Renal cortical epithelial cell (primary cell): ENCODE measurements at regions not wholly inside any gene's neighbourhood (a gene's known extent, or its start where the extent isn't known, plus 50 kb on each side); places are given as distances from the start of the nearest gene placed in this dataset.
A peak's percentile ranks its signal among the peaks of the same experiment; 100 is the strongest.
"Not testable (repeated sequence)": the region's sequence is repeated elsewhere in the genome, so short reads cannot be mapped to it uniquely, and the experiment has no call there.

Experiments used
- DNase-seq: peaks from one replicate; pipeline ENCODE4 v3.0.0-alpha.2; 2011; ENCODE audit warnings: low read depth

DNA sequence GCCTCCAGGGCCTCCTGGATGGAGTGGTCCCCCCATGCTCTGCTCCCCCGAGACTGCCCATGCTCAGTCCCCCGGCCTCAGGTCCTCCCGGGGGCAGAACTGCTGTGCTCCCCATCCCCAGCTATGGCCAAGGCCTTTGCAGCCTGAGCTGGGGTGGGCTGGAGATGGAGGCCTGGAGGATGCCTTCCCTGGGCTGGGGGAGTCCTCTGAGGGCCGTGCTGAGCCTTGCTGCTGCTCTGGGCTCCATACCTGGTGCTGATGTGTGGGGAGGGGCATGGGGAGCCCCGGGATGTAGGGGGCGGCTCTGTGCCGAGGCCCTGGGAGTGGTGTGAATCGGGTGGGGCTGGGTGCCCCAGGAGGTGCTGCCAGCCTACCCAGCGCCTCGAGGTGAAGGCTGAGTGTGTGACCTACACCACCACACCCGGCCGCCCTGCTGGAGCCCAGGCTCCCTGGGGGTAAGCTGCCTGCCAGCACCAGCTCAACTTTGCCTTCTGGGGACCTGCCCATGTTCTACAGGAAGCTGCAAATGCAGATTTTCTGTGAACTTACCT is 109.5 kb downstream of the UNCX start:
- no peak for DNase-seq

DNA sequence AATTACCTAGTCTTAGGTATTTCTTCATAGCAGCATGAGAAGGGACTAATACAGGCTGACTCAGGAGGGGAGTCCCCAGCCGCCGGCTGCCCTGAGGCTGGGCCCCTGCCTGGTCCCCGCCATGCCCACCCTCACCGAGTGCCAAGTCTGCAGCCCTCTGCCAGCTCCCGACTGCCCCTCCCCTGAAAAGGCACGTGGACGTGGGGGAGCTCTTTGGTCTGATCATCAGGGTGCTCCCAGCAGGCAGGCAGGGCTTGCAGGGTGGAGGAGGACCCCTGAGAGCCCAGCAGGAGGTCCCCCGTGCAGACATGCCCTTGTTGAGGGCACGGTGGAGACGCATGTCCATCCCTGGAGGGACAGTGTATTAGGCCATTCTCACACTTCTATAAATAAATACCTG is 110.9 kb downstream of the UNCX start:
- peak; percentile 9 for DNase-seq

DNA sequence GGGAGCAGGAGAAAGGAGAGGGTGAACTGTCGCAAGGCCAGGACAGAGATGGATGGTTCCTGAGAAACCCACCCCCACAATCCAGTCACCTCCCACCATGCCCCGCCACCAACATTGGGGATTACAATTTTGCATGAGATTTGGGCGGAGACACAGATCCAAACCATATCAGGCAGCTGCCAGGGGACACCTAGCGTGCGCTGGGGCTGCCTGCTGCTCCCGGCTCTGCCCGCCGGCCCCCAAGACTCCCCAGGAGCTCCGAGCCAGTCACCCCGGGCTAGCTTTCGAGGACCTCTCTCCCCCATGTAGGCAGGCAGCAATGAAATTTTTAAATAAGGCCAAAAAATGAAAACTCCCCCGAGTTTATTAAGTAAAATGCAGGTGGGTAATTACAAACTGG is 111.7 kb downstream of the UNCX start:
- no peak for DNase-seq

DNA sequence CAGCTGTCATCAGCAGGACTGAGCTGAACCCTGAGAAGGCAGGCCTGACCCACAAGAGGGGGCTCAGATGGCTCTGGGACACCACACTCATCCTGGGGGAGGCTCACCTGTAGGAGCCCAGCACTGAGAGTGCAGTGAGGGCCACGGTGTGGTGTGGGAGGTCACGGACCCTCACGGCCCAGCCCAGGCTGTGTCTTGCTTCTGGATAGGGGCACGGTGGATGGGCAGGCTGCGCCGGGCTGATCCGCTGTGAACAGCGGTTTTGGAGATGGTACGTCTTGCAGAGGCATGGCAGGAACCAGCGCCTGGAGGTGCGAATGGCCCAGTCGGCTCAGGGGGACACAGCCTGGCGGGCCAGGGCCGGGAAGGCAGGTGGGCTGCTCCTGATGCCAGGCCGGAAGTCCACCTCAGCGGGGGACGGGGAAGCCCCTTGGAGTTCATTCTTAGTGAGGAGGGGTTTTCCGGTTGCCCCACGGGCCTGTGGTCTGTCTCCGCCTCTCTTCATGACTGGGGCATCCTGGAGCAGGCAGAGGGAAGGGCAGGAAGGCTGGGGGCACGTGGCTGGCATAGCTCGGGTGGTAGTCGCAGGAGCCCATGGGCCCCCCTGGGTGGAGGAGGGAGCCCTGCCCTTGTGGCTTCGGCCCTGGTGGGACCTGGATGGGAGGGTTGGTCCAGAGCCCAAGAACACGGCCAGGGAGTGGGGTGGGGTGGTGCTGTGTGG is 112.5 kb downstream of the UNCX start:
- DNase-seq = no peak

DNA sequence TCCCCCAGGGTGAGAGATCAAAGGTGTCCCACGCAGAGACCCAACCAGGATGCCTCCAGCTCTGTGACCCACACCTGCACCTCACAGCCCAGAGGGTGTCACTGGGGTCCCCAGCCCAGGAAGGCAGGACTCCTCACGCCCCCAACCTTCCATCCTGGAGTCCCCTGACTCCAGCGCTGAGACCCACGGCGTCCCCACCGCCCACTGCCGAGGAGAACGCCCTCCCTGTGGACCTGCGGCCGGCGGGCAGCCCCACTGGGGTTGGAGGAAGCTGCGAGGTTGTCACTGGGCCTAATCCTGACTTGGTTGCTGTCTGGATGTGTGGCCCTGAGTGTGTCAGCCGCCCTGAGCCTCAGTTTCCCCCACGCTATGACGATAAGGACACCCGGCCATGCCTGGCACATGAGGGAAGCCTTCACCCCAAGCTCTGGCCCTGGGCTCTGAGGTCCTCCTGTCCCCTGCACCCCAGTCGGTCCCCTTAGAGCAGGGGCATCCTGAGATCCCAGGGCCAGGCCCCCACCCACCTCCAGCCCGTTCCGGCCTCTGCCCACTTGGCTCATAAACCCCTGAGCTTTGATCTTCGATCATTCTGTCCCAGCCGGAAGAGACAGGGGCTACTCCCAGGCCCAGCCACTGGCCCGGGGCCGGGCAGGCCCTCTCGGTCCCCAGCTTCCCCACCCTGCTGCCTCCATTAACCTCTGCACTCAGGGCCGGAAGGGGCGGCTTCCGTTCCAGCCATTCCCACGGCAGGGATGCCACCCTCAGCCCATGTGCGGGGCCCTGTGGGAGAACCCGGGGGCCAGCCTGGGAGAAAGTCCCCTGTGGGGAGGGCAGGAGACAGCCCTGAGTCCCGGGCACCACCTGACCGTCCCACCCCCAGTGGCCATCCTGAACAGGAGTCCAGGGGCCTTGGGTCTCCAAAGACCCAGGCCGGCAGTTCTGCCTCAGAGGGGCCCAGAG is 113.2 kb downstream of the MICALL2 start:
- no peak for DNase-seq

DNA sequence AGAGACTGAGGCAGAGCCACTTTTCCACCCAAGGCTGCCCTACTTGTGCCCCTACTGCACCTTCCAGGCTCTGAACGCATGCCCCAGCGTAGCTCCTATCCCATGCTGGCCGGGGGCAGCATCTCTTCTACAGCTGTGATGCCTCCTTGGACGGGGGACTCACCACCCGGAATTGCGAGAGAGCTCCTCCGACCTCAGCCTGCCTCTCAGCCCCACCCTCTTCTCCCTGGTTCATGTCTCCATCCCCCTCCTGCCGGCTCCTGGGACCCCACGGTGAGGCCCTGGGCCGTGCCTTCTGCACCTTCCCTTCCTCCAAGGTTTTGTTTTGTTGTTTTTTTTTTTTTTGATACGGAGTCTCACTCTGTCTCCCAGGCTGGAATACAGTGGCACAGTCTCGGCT is 112.4 kb downstream of the MICALL2 start:
- no peak for DNase-seq

DNA sequence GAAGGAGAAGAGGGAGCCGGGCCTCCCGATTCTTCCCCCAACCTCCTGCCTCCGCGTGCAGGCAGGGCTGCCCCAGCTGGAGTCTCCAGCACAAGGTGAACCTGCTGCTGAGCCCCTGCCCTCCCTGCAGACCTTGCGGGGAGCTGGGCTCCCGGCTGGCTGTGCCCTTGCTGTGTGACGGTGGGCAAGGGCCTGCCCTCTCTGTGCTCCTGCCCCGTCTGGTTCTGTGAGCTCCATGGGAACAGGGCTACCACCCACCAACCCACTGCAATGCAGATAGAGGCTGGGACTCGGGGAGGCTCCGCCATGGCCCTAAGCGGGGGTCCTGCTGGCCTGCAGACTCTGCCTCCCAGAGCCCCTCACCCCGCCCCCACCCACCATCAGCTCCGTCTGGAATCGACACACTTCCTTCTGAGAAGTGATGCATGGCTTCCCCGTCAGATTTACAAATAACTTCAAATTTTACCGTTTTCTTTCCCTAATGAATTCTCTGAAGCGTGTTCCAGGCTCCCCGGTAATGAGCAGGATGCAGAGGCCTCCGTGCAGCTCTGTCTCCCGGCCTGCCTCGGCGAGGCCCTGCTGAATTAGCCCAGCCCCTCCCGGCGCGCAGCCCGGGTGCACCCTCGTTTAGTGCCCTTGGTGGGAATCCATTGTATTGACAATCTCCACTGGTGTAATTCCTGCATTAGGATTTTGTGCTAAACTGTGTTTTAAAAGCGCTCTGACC is 111.0 kb downstream of the MICALL2 start:
- DNase-seq = no peak

DNA sequence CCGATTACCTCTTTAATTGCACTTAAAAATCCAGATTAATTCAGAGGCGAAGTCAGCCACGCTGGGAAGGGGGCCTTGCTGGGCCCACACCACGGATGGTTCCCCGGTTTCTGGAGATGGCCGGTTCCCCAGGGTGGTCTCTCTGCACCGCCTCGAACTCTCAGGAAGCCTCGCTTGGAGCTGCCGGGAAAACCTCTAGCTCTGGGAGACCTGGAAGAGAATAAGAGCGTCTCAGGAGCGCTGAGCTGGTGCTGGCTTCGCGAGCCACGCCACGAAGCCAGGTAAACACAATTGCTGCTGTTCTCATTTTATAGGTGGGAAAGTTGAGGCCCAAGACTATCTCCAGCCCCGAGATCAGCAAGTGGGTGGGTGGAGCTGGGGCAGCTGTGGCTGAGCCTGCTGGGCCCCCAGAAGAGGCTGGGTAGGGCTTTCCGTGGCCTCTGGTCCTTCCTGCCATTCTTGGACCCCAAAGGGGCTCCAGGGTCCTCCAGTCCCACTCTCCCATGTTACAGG is 110.4 kb downstream of the MICALL2 start:
- no peak for DNase-seq

DNA sequence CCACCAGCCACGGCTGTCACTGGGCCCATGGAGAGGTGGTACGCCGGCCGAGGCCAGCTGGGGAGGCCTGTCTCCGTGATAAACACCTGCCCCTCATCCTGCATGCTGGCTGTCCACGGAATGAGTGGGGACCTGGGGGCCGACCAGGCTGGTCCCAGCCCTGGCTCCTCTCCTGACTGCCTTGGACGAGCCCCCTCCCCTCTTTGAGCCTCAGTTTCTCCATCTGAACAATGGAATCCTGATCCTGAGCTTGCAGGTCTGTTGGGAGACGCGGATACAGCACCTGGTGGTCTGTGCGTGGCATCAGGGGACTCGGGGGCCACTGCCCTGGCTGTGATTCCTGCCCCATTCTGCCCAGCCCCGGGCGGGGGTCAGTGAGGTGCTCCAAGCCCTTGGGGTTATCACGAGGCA is 109.9 kb downstream of the MICALL2 start:
- DNase-seq = no peak

DNA sequence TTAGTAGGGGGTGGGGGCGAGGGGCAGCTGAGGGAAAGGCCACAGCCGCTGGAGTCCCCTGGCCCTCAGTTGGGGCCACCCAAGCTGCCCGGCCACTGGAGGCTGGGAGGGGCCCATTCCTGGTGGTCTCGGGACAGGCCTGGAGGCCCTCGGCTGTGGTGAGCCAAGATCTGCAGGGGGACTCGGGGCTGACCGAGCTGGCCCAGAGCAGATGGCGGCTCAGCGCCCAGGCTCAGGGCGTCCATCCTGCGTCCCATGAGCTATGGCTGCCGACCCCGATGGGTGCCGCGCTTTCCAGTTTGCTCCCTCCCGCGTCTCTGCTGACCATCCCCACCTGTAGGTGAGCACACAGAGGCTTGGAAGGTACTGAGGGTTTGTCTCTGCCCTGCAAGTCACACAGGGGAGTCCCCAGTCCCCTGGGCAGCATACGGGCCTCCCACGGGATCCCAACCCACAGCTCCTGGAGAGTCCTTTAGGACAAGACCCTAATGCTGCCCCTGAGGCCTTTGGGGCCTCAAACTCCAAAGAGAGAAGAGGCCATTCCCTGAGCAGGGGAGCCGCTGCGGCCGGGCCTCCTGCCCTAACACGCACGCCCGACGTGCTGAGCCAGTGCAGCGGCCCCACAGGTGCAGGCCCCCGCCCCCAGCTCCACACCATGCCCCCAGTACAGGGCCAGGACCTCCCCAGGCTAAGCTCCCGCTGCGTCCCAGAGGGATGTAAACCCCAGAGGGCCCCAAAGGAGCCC is 107.2 kb downstream of the MICALL2 start:
- no peak for DNase-seq

DNA sequence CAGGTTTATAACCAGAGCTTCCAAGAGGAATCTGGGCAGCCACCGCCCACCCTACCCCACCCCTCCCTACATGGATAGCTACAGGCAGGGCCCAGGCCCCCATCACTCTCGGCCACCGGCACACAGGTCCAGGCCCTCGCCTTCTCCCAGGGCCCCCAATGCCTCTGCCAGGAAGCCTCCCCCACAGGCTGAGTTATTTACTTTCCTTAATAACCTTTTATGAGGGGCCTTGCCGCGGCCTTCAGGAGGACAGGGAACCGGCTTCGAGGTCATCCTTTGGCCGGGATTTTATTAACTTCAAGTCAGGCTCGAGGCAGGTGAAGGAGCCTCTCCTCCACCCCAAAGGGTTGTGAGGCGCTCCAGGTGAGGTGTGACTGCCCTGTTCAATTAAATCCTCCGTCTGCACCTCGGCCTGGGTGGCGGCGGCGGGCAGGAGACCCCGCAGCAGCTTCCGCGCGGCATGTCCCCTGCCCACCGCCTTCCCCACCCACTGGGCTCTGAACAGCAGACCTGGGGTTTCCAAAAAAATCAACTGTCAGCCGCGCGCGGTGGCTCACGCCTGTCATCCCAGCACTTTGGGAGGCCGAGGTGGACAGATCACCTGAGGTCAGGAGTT is 106.5 kb downstream of the MICALL2 start:
- DNase-seq = no peak

DNA sequence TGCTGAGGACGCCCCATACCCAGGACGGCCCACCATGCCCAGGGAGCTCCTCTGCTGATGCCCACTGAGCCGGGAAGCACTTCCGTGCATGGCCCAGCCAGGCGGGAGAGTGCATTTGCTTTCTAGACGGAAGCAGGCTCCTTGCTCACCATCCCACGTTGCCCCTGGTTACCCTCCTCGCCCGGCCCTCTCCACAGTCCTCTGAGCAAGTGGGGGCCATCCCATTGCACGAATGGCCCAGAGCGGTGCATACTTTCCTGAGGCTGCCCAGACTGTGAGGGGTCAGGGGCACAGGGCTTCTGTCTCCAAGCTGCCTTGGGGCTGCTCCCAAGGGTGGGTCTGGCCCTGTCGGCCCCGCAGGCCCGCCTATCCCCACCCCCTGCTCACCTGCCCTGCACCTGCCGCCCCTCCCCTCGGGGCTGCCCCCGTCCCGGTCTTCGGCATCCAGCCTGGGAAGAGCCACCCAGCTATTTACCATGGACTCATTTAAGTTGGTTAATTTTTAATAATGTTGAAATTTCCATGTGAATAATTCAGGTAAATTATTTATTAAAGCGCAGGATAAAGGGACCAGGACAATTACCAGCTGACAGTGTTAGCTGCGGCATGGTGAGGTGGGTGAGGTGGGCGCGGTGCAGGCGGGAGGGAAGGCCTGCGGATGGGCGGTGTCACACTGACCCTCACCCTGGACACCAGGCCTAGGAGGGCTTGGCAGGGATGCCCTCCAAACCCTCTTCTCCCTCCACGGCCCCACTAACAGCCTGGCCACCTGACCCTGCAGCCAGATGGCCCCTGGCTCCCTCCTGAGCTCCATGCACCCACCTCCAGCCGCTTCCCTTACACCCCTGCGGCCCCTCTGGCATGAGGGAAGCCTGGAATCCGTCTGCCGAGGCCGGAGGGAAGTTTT is 104.4 kb downstream of the MICALL2 start:
- DNase-seq = peak; percentile 74

DNA sequence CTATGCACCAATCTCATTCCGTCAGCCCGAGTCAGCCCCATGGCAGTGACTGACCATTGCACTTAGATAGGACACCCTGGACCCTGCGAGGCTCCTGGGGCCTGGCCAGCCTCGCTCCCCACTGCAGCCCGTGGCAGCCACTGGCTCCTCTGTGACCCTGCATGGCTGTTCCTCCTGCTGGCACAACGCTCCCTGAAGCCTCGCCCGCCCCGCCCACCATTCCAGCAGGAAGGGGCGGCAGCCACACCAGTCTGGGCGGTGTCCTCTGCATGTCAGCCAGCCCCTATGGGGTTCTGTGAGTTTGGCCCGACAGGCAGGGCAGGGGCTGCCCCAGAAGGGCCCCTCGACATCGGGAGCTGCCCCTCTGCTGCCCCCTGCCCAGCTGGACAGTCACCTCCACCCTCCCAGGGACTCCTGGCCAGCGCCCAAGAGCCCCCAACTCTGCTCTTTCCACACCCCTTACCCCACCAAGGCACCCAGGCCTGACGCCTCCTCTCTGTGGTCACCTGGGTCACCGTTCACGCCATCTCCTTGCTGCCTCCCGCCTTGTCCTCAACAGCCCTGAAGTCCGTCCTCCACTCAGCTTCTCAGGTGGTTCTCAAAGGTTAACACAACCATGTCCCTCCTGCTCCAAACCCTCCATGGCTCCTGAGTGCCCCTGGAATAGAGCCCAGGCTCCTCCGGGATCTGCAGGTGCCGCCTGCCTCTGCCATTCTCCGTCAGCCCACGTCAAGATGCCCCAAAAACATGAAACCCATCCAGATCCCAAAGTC is 103.5 kb downstream of the MICALL2 start:
- no peak for DNase-seq

DNA sequence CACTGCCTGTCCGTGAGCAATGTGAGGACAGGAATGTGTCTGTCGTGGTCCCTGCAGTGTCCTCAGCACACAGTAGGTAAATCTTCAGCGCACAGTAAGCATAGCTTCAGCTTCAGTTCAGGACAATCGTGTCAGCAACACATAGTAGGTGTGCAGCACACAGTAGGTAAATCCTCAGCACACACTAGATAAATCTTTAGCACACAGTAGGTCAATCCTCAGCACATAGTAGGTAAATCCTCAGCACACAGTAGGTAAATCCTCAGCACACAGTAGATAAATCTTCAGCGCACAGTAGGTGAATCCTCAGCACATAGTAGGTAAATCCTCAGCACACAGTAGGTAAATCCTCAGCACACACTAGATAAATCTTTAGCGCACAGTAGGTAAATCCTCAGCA is 102.4 kb downstream of the MICALL2 start:
- DNase-seq = not testable (repeated sequence)

DNA sequence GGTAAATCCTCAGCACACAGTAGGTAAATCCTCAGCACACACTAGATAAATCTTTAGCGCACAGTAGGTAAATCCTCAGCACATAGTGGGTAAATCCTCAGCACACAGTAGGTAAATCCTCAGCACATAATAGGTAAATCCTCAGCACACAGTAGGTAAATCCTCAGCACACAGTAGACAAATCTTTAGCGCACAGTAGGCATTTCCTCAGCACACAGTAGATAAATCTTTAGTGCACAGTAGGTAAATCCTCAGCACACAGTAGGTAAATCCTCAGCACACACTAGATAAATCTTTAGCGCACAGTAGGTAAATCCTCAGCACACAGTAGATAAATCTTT is 102.0 kb downstream of the MICALL2 start:
- DNase-seq = not testable (repeated sequence)

DNA sequence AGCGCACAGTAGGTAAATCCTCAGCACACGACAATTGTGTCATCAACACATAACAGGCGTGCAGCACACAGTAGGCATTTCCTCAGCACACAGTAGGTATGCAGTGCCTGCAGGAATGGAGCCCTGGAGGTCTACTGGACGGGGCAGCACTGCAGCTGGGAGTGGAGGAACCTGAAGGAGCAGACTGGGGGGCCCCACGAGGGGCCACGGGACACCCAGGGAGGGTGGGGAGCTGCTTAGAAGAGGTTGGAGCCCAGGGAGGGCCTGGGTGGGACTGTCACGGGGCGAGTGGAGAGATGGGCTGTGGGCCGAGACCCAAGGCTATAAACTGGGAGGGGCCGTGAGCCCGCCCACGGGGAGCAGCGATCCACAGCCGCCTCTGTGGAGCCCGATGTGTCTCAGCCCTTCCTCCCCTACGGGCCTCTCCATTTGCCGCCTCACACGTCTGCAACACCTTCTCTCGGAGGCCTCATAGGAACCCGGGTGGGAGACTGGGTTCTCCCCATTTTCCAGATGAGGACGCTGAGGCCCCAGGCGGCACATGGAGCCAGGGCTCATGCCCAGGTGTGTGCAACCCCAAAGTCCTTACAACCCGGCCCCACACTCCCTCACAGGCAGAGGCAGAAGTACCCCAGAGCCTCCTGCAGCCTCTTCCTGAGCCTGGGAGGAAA is 101.5 kb downstream of the MICALL2 start:
- DNase-seq = no peak

DNA sequence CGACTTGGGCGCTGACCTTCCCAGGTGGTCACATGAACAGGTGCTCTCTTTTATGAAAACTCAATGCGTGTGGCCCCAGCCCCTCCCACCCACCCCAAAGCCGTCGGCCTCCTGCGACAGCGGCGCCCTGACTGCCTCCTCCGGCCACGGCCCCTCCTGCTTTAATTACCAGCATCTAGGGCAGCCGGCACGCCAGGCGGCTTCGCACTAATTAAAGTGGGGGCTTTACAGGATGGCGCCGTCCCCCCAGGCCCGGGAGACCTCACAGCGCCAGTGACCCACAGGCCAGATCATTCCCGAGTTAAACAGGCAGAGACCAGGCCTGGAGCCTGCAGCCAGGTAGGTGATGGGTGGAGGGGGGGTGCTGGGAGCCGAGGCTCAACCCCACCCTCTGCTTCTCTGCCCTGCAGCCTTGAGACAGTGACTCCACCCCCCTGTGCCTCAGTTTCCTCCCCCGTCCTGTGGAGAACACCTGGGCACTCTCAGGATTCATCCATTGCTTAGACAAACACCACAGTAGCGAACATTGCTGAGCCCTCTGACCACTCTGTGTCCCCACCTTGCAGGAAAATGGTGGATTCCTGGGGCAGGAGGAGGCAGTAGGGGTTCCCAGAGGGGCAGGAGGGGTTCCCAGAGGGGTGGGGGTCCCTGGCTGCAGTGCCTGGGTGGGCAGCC is 100.8 kb downstream of the MICALL2 start:
- DNase-seq = no peak

DNA sequence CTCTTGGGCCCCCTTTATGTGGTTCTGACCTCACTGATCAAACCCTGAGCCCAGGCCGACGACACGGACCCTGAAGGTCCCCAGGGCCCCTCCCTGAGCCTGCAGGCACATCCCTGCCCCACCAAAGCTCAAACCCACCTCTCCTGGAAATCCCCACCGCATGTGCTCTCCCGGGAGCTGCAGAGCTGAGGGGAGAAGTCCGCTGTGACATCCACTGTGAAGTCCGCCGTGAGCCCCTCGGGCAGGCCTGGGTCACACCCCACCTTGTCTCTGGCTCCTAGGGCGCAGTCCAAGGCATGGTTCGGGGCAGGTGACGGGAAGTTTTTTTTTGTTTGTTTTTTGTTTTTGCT is 100.2 kb downstream of the MICALL2 start:
- DNase-seq = no peak
